GM18505 (cell line): ENCODE measurements at regions not wholly inside any gene's neighbourhood (a gene's known extent, or its start where the extent isn't known, plus 50 kb on each side); places are given as distances from the start of the nearest gene placed in this dataset.

Experiments used
- ATAC-seq: cut with Tn5 transposase; IDR thresholded peaks from one replicate; pipeline ENCODE4 v1.9.1; 2021; ENCODE audit not compliant: unreplicated experiment
- POLR2A ChIP-seq: IDR thresholded peaks from 4 replicates; pipeline ENCODE4 v1.6.1; 2011; ENCODE audit warnings: borderline replicate concordance; ENCODE audit not compliant: insufficient read depth, insufficient read length; ENCODE audit errors: extremely low read depth

DNA sequence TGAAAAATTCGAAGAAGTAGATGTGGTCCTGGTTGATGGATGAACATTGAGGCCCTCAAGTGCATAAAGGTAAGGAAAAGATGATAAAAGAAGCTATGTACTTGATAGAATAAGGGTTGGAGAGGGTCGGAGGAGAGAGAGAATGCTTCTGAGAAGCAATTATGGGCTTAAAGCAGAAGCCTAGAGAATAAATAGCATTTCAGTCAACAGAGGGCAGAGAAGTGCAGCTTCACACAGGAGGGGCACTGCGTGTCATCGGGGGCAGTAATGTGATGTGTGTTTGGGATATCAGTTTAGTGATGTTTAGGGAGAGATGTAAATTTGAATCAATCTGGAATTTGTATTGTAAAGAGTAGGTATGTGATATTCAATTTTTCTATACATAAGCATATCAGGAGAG is 334.5 kb downstream of the PIK3C3 start:
- TF ChIP-seq POLR2A: no peak
- no peak for ATAC-seq

DNA sequence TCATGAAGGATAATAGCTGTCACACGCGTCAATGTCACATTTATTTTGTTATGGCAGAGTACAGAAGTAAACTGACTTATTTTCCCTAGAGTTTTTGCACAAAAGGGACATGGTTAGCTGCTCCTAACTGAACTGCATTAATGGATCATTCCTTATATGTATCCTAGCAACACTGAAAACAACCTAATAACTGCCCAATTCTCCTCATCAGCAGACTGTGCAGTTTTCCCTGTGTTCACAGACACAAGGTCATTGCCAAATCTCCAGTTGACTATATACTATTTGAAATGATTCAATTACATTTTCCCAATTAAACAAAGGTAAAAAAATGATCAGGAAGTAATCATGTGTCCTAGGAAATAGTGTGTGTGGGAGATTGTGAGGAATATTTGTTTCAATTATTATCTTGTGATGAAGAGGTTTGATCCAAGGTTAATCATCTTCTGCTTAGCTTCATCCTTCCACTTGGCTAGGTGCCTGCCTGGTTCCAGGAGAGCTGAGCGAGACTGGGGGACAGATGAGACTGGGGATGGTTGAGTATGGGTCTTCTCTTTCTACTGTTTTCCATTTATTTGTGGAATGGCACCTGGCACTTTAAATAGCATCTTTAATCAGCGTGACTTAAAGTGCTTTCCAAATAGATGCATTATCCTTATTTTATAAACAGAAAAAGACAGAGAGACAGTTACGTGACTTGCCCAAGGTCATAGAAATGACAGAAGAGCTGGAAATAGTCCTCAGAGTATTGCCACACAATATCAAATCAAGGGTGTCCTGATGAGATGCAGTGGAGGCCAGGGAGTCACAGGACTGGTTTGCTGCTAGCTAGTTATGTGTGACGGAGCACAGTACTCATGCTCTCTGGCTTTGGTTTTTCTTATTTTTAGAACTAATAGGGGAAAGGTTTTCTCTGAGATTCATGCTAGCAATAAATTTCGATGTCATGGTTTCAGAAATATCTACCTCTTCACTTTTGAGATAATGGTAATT is 335.6 kb downstream of the PIK3C3 start:
- TF ChIP-seq POLR2A: no peak

DNA sequence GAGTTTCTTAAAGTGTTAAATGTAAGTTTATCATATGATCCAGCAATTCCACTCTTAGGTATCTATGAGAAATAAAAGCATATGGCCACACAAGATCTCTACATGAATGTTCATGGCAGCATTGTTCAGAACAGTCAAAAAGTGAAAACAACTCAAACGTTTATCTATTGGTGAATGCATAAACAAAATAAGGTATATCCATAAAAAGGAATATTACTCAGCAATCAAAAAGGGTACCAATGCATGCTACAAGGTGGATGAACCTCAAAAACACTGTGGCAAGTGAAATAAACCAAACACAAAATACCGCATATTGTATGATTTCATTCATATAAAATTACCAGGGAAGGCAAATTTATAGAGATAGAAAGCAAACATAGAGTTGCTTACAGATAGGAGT is 337.6 kb downstream of the PIK3C3 start:
- no peak for ATAC-seq
- TF ChIP-seq POLR2A: no peak

More for the DNA sequence above, 335.6 kb downstream of the PIK3C3 start:
- no peak for ATAC-seq

DNA sequence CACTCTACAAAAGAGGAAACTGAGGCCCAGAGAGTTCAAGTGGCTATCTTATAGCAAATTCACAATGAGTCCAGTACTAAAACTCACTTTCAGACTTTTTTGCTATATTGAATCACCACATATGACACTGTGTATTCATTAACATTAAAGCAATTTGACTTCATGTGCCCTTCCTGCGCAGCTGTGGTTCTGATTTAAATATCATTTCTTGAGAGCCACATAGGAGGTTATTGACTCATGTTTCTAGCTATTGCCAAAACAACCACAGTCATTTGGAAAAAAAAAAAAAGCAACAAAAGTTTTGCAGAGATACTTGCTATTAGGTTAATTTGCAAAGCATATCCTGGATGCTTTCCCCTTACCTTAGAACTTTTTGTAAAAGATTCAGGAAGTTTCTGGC is 341.2 kb downstream of the PIK3C3 start:
- no peak for ATAC-seq
- no peak for TF ChIP-seq POLR2A

DNA sequence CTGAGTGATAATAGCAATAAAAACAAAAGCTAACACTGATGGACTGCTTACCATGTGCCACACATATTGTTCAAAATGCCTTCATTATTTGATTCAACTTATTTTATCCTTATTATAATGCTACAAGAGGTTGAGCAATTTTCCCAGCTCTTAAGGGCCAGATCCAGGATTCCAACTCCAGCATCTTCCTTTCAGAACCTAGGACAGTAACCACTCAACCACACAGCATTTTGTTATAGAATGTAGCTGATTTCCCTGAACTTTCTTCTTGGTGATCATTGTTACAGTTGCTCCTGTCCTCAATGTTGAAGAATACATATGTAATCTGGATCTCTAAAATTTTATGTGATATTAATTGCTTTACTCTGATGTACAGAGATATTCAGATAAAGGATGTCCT is 341.7 kb downstream of the PIK3C3 start:
- no peak for TF ChIP-seq POLR2A
- no peak for ATAC-seq

DNA sequence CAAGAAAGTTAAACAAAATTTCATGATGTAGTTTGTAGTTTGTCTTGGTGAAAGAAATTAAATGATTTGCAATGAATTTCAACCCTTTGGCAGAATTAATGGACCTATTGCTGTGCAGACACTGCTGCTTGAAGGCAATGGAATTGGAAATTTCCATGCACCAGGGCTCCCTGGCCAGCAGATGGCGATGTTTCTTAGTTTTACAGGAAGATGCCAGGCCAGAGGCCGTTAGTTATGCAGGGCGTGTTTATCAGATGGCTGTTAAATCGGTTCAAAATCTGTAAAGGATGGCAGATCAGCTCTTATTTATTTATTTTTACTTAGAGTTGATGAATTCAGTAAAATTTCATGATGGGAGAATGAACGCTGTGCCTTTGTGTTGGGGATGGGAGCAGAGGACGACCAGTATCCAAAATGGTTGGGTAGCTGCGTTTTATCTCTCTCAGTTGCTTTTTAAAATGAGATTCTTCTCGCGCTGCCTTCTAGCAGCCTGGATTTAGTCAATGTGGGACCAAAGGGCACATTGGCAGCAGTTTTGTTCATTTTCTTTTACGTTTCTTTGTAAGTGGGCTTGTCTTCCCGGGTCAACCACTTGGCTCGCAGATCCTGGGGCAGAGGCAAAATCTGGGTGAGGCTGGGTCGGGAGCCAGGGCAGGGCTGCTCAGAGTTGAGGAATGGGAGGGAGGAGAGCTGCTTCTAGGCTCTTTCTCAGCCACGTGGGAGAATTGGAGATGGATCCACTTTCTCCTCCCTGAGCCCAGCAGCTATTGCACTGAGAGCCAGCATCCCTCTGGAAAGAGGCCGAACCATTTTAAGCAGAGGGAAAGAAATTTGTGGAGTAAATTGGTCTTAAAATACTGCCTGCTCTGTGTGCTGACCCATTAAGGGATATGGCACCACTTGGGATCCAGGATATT is 344.0 kb downstream of the PIK3C3 start:
- no peak for TF ChIP-seq POLR2A
- ATAC-seq: peak; percentile 95

DNA sequence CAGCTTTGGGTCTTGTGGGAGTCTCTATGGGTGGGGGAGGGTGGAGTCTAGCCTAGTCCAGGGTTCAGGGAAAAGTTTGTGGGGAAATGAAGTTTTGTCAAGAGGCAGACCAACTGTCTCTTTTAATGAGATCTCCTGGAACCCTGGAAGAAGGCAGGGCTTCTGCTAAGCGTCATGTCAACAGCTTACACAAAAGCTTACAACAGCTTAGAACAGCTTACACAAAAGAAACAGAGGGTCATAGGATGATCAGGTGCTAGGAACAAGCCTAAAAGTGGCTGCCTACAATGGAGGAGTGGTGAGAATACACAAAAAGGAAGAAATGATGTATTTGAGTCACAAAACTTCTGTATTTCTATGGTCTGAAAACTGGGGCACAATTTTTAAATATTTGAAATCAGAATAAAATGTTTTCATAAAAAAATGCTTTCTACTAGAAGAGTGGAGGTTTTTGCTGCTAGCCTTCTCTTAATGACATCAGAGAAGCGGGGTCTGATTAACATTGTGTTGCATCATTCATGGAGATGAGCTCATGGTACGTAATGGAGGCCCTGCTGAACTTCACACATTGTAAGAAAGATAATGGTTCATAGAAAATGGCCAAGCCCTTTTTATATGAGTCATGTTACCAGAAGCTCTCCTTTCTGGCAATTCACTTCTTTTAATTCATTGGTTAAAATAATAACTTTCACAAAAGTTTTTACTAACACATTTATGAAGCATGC is 351.0 kb downstream of the PIK3C3 start:
- no peak for TF ChIP-seq POLR2A
- ATAC-seq: no peak

DNA sequence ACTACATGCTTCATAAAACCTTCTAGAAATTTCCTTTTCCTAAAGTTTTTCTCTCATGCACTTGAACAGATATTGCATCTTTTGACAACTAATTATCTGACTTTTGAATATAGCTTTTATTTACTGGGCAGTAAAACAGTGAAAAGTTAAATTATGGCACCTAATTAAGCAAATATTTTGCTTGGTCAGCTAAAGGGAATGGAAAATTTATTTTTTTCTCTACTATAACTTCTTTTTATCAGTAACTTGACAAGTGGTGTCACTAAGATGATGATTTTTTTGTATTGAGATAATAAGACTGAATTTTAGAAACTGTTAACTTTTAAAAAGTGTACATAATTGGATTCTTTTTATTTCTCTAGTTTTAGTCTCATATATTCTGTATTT is 351.6 kb downstream of the PIK3C3 start:
- no peak for TF ChIP-seq POLR2A
- no peak for ATAC-seq

DNA sequence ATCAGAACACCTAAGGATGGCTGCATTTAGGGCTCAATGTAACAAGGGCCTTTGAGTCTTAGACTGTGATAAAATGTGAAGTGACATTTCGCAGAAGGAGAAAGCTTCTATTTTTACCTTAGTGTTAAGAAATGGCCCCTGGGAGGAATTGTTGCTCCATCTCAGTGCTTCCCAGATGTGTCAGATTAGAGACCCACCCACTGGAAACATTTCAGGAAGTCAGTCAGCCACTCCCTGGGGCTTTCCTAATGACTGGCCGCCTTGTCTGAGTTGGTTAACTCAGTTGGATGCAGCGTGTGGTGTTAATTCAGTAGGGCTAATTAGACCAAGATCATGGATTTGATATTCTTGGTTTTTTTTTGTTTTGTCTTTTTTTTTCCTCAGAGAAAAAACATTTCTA is 355.9 kb downstream of the PIK3C3 start:
- no peak for TF ChIP-seq POLR2A
- ATAC-seq: no peak

DNA sequence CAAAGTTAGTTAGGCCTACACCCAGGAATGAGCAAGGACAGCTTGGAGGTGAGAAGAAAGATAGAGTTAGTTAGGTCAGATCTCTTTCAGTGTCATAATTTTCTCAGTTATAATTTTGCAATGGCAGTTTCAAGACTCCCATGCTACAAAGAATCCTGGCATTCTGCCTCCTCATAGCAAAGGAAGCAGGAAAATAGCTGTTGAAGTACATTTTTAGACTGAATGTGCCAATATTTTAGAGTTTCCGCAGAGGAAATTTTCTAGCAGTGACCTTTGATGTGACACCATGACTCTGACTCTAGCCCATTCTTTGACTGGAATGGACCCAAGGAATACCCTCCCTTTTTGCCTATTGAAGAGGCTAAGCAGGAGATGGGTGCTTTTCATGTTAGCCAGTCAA is 371.7 kb downstream of the PIK3C3 start:
- ATAC-seq: no peak
- TF ChIP-seq POLR2A: no peak

DNA sequence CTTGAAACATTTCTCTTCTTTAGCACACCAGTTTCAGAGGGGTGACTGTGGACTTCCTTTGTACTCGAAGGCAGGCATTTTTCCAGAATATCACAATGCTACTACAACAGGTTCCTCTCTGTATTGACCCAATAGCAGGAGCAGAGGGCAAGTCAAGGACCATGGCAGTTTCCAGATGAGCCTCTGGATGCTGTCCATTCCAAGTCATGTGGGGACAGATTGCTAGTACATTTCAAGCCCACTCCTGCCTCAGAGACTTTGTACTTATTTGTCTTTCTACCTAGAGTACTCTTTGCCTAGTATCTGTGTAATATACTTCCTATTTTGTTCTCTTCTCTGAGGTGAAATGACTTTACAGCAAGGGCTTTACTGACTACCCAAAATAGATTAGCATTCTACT is 373.9 kb downstream of the PIK3C3 start:
- TF ChIP-seq POLR2A: no peak
- no peak for ATAC-seq

DNA sequence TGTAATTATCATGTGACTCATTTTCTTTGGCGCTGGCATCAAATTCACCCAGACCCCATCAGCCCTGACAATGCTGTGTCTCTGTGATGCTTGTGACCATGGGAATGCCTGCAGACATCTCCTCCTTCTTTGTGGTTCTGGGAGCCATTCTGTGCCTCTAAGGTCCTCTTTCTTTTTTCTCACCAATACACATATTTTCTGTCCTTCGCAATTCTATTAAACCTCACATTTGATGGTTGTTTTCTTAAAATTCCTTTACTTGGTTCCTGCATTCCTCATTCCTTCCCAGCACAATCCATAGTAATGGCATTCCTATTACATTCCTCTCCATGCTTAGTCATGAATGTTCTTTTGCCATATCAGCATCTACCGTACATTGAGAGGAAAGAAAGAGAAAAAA is 375.3 kb downstream of the PIK3C3 start:
- no peak for ATAC-seq
- no peak for TF ChIP-seq POLR2A

DNA sequence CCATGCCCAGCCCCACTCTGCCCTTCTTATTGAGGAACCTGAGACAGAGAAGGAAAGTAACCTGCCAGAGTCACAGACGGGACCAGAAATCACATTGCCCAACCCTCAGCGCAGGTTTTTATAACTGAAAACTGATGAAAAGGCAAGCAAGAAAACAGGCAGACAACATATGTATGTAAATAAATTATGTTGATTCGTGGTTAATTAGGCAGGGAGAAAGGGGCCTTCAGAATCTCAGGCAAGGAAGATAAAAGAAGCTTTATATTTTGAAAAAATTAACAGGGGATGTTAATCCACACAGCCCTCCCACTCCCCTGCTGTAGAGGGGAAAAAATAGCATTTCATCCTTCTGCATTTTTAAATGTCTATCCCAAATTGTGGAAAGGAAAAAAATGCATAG is 378.5 kb downstream of the PIK3C3 start:
- no peak for TF ChIP-seq POLR2A

More for the DNA sequence above, 378.5 kb downstream of the PIK3C3 start:
- ATAC-seq: no peak
